ENCODE measurements at regions not wholly inside any gene's neighbourhood (a gene's known extent, or its start where the extent isn't known, plus 50 kb on each side); places are given as distances from the start of the nearest gene placed in this dataset.

DNA sequence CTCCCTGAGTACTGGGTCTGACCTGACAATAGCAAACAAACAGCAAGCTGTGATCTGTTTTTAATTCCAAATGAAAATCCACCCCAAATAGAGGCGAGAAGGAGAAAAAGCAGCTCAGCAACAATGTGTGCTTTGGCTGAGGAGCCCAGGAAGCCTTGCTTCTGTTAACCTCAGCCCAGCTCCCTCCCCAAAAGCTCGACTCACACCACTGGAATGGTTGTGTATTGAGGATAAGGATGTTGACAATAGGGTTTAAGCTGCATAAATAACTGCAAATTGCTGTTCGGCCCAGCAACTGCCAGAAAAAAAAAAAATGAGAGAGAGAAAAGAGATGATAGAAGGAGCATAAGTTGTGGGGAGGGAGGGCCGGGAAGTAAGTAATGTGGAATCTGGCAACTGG is 104.0 kb upstream of the TBC1D5 start:
- TF ChIP-seq CTCF (IDR thresholded peaks at IDR 0.05), result no peak
- TF ChIP-seq POLR2A (IDR thresholded peaks at IDR 0.05), result no peak

Data from ovary (tissue), 3 donors.